Activated CD8-positive, alpha-beta memory T cell treated with anti-CD3 and anti-CD28 coated beads, Interleukin-2, amount 50 U/mL, for 48 hours (primary cell): ENCODE measurements at regions not wholly inside any gene's neighbourhood (a gene's known extent, or its start where the extent isn't known, plus 50 kb on each side); places are given as distances from the start of the nearest gene placed in this dataset.
"Not testable (repeated sequence)": the region's sequence is repeated elsewhere in the genome, so short reads cannot be mapped to it uniquely, and the experiment has no call there.

ENCODE experiments used
- DNase-seq: peaks from one replicate; pipeline ENCODE4 v3.0.0-alpha.2; 2020

DNA sequence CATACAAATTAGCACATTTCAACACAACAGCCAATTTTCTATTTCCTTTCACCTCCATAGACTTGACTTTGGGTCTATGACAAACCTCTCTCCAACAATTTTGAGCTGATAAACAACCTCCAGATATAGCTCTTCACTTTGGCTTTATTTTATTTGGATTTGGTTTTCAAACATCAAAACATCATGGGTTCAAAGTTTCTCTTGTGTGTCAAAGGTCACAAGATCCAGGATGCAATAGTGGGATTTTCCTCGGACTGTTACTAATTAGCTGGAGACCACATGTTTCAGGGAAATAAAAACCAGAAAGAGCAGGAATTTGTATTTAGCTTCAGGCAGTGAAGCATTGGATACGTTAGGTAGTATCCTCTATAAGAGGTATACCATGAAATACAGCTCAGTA, 351.0 kb upstream of the SOX9 start:
- no peak for DNase-seq

DNA sequence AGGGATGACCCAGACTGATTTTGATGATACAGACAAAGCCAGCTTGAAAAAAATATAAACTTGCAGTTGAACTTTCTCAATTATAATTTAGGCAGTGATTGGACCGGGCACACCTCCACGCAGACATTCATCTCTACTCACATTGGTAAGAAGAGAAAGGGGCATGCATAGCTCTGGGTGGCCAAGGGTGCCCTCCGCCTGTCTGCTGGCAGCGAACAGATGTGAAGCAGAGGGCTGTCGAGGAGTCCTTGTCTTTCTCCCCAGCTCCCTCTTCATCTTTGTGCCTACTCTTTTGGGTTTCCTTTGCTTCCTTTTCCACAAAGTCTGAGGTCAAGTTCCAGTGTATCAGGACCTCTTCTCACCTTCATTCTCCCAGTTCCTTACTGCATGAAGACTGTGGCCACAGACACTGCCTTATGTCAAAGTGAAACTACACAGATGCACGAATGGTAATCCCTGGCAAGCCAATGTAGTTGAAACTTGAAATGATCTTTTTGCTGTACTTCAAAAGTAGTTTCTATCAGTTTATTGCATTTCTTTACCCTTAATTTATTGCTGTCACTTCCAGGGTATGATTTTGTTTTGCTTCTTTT, 343.7 kb upstream of the SOX9 start:
- no peak for DNase-seq

GRCh38 chr17:71779482-71779881, 341.3 kb upstream of the SOX9 start:
- no peak for DNase-seq

DNA sequence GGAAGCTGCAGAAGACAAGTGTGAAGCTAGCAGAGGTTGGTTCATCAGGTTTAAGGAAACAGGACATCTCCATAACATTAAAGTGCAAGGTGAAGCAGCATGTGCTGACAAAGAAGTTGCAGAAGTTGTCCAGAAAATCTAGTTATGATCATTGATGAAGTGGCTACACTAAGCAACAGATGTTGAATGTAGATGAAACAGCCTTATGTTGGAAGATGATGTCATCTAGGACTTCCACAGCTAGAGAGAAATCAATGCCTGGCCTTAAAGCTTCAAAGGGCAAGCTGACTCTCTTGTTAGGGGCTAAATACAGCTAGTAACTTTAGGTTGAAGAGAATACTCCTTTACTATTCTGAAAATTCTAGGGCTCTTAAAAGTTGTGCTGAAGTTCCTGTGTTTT, 340.2 kb upstream of the SOX9 start:
- DNase-seq: no peak

DNA sequence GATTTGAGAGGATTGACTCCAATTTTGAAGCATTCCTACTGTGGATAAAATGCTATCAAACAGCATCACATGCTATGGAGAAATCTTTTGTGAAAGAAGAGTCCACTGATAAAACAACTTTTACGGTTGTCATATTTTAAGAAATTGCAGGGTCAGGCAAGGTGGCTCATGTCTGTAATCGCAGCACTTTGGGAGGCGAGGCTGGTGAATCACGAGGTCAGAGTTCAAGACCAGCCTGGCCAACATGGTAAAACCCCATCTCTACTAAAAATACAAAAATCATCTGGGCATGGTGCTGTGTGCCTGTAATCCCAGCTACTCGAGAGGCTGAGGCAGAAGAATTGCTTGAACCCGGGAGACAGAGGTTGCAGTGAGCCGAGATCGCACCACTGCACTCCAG, 338.8 kb upstream of the SOX9 start:
- DNase-seq: not testable (repeated sequence)

GRCh38 chr17:71790791-71791190, 330.0 kb upstream of the SOX9 start:
- DNase-seq: no peak

DNA sequence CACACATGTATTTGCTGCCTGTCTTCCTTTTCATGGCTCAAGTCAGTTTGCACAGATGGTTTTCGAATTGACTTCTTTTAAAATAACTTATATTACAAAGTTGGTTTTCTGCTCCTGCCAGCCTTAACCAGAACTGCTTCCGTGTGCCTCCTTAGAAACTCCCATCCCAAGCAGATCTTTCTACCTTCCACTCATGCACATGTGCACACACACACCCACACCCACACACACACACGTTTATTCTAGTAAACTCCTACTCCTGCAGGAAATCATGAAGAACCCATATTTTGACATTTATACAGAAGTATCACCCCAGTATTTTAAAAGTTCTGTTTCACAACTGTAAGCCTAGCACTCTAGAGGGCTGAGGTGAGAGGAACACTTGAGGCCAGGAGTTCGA, 329.5 kb upstream of the SOX9 start:
- DNase-seq: no peak

GRCh38 chr17:71792966-71793365, 327.9 kb upstream of the SOX9 start:
- DNase-seq: no peak

GRCh38 chr17:71793518-71793917, 327.3 kb upstream of the SOX9 start:
- no peak for DNase-seq

DNA sequence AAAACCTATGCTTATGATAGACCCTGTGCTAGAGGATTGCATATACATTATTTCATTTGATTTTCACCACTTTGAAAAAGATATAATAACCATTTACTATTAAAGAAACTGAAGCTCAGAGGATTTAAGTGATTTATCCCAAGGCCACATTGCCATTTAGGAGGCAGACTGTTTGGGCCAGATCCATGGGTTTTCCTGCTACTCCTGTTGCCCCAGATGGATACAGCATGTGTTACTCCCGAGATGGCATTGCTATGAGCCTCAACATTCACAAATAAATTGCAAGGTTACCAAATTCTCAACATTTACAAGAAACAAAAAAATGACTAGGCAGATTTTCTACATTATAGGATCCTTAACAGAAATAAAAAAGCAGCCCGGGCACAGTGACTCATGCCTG, 322.1 kb upstream of the SOX9 start:
- DNase-seq: no peak

- no peak for DNase-seq
Measured at GRCh38 chr17:71799657-71800056, 321.2 kb upstream of the SOX9 start.

- no peak for DNase-seq
Measured at GRCh38 chr17:71801301-71801700, 319.5 kb upstream of the SOX9 start.

DNA sequence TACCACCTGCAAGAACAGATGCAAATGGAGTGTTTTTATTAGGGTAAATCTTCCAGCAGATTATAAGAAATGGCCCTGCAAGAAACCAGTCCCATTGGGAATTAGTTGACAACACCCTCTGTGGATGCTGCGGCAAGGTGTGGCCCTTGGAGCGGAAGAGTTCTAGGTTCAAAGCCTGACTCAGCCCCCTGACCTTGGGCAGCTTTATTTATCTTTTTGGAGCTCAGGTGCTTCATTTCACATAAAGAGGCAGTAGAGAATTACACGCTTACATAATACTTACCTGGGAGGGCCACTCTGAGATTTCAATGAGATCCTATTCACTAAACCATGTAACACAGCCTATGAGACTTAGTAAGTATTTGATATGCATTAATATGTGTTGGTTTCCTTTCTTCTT, 318.2 kb upstream of the SOX9 start:
- DNase-seq: no peak

DNA sequence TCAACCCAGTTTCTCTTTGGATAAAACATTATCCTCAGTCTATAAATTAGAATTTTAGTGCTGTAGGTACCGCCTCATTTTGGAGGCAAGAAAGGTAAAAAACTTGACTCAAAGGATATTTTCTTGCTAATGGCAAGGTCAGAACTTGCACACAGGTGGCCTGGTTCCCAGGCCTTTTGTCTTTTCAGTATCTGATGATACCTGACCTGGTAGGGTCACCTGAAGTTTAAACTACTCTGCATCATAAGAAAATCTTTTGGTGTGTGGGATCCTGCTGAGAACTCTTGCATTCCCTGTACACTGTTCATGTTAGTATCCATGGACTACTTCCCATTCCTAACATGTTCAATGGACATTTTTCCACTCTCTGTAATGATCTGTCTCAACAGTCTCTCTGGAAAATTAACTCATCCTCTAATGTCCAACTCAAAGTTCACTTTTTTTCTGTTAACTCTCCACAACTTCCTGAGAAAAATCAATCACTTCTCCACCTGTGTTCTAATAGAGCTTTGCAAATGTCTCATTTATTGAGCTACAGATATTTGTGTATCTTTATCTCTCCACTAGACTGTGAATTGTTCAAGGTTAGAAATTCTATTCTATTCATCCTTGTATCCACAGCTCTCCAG, 317.1 kb upstream of the SOX9 start:
- DNase-seq: no peak

DNA sequence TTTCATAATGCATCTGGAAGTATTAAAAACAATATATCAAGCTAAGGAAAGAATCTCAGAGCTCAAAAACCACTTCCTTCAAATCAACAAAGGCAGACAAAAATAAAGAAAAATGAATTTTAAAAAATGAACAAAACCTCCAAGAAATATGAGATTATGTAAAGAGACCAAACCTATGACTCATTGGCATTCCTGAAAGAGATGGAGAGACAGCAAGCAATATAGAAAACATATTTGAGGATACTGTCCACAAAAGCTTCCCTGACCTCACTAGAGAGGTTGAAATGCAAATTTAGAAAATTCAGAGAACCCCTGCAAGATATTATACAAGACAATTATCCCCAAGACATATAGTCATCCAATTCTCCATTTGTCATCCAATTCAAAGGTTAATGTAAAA, 311.3 kb upstream of the SOX9 start:
- DNase-seq: no peak

DNA sequence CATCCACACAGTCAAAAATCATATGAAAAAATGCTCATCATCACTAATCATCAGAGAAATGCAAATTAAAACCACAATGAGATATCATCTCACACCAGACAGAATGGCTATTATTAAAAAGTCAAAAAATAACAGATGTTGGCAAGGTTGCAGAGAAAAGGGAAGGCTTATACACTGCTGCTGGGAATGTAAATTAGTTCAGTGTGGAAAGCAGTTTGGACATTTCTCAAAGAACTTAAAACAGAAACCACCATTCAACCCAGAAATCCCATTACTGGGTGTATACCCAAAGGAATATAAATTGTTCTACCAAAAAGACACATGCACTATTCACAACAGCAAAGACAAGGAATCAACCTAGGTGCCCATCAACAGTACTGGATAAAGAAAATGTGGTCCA, 307.0 kb upstream of the SOX9 start:
- not testable (repeated sequence) for DNase-seq

DNA sequence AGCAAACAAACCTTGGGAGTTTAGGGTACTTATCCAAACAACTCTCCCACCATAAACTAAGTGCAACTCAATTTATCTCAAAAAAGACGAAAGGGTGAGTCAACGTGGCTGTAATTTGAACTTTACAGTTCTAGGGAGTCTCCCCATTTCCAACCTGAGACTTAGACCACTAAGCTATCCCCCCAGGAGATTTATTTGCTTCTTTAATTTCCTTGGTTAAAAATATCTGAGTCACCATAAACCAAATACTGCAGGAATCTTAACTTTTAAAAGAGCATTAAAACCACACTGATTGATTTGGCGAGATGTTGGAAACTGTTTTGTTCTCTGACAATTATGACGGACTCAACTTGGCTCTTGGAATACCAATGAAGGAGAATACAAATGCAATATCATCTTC, 299.3 kb upstream of the SOX9 start:
- DNase-seq: no peak

- no peak for DNase-seq
Measured at GRCh38 chr17:71824671-71825070, 296.1 kb upstream of the SOX9 start.

GRCh38 chr17:71825687-71826086, 295.1 kb upstream of the SOX9 start:
- DNase-seq: no peak

GRCh38 chr17:71828182-71828596, 292.6 kb upstream of the SOX9 start:
- no peak for DNase-seq

GRCh38 chr17:71830866-71831265, 290.0 kb upstream of the SOX9 start:
- DNase-seq: no peak

DNA sequence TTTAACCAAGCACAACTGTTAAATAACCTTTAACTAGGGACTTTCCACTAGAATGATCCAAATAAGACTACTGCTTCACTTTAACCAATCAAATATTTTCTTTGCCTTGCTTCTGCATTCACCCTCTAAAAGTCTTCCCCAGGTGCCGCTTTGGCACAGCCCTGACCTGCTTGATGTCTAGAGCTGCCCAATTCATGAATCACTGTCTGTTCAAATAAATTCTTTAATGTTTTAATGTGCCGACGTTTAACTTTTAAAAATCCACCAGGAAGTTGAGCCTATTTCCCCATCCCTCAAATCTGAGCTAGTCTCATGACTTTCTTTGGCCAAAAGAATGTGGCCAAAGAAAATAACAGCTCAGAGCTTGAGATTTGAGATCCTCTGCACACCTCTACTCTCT, 277.8 kb upstream of the SOX9 start:
- no peak for DNase-seq

DNA sequence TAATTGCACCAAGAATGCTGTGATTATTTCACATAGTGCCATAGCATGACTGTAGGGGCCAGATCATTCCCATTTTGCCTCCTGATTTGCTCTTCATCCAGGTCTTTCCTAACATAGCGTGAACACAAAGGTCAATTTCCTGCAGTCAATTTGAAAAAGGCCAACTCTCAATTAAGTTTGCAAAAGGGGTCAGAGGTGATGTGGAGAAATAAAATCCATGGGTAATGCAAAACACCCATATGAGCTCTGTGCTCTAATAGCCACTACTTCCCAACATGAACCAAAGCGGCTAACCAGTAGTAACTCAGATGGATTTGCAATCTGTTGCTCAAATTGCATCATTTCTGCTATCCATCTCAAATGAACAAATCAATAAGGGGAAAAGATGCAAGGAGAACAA, 275.5 kb upstream of the SOX9 start:
- DNase-seq: no peak

DNA sequence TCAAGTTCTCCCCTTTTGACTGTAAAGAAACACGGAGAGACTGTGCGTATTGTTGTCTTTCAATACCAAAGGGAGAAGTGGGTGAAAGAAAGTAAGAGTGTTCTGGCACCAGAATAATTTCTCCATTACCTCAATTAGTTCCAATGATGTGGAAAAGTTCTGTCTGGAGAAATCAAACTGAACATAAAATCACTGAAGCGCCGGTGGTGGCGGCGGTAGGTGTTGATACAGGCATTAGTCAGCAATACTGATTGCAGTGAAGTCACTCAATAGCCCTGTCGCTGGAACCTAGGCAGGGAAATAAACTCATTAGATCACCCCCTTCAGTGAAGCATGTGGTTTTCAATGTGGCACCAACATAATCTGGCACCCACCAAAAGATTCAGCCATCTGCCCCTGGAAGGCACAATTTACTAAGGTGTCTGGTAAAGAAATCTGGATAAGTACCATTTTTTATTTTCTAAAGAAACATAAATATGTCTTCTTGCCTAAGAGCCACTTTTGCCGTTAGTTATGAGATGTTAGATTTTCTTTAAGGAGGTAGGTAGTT, 274.2 kb upstream of the SOX9 start:
- no peak for DNase-seq
